ENCODE measurements at regions not wholly inside any gene's neighbourhood (a gene's known extent, or its start where the extent isn't known, plus 50 kb on each side); places are given as distances from the start of the nearest gene placed in this dataset.

DNA sequence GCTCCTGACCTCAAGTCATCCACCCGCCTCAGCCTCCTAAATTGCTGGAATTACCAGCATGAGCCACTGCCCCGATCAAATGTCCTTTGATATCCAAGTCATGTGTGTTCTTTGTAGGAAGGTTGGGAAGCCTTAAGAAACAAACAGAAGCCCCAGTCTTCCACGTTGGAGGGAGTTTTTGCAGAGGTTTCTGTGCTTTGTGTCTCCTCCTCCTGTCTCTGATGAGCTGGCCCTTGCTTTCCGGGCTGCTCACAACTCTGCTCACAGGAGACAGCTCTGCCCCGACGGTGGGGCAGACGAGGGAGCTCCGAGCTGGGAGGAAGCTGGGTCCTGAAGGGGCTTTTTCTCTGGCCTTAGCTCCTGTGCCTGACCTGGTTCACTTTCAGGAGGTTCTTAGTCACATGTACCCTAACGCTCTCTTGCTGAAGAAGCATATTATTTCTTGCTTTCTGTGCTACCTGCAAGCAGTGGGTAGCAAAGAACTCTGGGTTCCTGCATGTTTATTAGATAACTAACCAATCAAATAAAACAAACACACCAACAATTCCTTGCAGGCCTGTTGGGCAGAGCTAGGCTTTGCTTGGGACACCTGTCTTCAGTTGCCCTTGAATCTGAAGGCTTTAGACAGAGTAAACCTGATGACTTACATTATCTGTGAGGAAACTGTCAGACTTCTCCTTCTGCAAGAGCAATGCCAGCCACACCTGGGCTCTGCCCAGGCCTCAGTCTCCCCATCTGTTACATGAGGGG, 52.6 kb upstream of the SMAD6 start:
- no peak for DNase-seq
- peaks cover 29% of the 10 kb centered on the region for H3K4me1 Mint-ChIP-seq (ENCODE audit: low read depth, unreplicated experiment)
- CTCF ChIA-PET: no interaction called here

DNA sequence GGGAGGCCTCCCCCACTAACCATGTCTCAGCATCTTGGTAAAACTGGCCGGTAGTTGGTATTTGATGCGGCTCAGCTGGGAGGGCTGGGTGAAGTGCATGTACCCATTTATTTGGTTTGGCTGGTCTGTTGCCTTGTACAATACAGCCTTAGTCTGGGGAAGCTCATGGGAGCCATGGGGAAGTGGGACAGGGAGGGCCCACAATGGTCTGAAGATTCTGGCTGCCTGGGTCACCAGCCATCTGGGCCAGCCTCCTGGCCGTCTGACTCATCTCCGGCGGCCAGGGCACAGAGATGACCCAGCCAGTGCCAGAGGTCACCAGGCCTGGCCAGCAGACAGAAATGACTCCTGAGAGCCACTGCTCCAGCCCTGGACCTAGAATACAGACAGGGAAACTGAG, 51.6 kb upstream of the SMAD6 start:
- H3K9me3 Mint-ChIP-seq (ENCODE audit: unreplicated experiment): no peaks in the 10 kb centered on the region
- DNase-seq: no peak
- no peaks in the 10 kb centered on the region for H3K27me3 Mint-ChIP-seq (ENCODE audit: insufficient read depth, unreplicated experiment)
- ChIA-PET POLR2A (no interaction called here), CTCF (interaction anchor here (0.7 kb wide), 1 partner anchor 48 kb away, joined by 4 read pairs; no protein-coding TSS in a partner anchor)
- no peak overlapping the region for H3K27ac Mint-ChIP-seq (ENCODE audit: unreplicated experiment)
- H3K4me3 ChIP-seq (ENCODE audit: low read depth, low read length): no peak overlapping the region
- H3K4me3 Mint-ChIP-seq (ENCODE audit: unreplicated experiment): no peak overlapping the region
- no peaks in the 10 kb centered on the region for H3K36me3 Mint-ChIP-seq (ENCODE audit: insufficient read depth, unreplicated experiment)
- H3K4me1 ChIP-seq: peaks cover 12% of the 10 kb centered on the region
- intact Hi-C loops (cut with micrococcal nuclease; ENCODE audit: unreplicated experiment): no loop called here
- no peaks in the 10 kb centered on the region for H3K27me3 ChIP-seq (replicated peaks; ENCODE audit: control insufficient read depth, insufficient read depth, low read length)
- BruUV-seq (replicated peaks): no TSS peak
- TF ChIP-seq, protein P1, sequence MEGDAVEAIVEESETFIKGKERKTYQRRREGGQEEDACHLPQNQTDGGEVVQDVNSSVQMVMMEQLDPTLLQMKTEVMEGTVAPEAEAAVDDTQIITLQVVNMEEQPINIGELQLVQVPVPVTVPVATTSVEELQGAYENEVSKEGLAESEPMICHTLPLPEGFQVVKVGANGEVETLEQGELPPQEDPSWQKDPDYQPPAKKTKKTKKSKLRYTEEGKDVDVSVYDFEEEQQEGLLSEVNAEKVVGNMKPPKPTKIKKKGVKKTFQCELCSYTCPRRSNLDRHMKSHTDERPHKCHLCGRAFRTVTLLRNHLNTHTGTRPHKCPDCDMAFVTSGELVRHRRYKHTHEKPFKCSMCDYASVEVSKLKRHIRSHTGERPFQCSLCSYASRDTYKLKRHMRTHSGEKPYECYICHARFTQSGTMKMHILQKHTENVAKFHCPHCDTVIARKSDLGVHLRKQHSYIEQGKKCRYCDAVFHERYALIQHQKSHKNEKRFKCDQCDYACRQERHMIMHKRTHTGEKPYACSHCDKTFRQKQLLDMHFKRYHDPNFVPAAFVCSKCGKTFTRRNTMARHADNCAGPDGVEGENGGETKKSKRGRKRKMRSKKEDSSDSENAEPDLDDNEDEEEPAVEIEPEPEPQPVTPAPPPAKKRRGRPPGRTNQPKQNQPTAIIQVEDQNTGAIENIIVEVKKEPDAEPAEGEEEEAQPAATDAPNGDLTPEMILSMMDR (IDR thresholded peaks at IDR 0.05; ENCODE audit: insufficient read depth in 1 of 2, low read depth in 1 of 2, low read length in 1 of 2, severe bottlenecking in 1 of 2, unreplicated experiment in 1 of 2): no peak
- H3K9me3 ChIP-seq: no peaks in the 10 kb centered on the region
- H3K36me3 ChIP-seq (ENCODE audit: control insufficient read depth, insufficient read depth, low read length): no peaks in the 10 kb centered on the region
- peaks cover 22% of the 10 kb centered on the region for H3K4me1 Mint-ChIP-seq (ENCODE audit: low read depth, unreplicated experiment)

More for the DNA sequence above, 52.6 kb upstream of the SMAD6 start:
- Histone ChIP-seq H3K9me3 (no peaks in the 10 kb centered on the region), H3K27me3 (replicated peaks; ENCODE audit: control insufficient read depth, insufficient read depth, low read length) (no peaks in the 10 kb centered on the region), H3K4me1 (peaks cover 20% of the 10 kb centered on the region), H3K36me3 (ENCODE audit: control insufficient read depth, insufficient read depth, low read length) (no peaks in the 10 kb centered on the region), H3K4me3 (ENCODE audit: low read depth, low read length) (no peak overlapping the region)
- intact Hi-C loops (cut with micrococcal nuclease; ENCODE audit: unreplicated experiment): no loop called here
- no peaks in the 10 kb centered on the region for H3K27me3 Mint-ChIP-seq (ENCODE audit: insufficient read depth, unreplicated experiment)
- H3K36me3 Mint-ChIP-seq (ENCODE audit: insufficient read depth, unreplicated experiment): no peaks in the 10 kb centered on the region
- no TSS peak for BruUV-seq (replicated peaks)
- TF ChIP-seq, protein P1 (IDR thresholded peaks at IDR 0.05; ENCODE audit: insufficient read depth in 1 of 2, low read depth in 1 of 2, low read length in 1 of 2, severe bottlenecking in 1 of 2, unreplicated experiment in 1 of 2): no peak
- H3K4me3 Mint-ChIP-seq (ENCODE audit: unreplicated experiment): no peak overlapping the region
- no peaks in the 10 kb centered on the region for H3K9me3 Mint-ChIP-seq (ENCODE audit: unreplicated experiment)
- POLR2A ChIA-PET: no interaction called here
- H3K27ac Mint-ChIP-seq (ENCODE audit: unreplicated experiment): no peak overlapping the region

DNA sequence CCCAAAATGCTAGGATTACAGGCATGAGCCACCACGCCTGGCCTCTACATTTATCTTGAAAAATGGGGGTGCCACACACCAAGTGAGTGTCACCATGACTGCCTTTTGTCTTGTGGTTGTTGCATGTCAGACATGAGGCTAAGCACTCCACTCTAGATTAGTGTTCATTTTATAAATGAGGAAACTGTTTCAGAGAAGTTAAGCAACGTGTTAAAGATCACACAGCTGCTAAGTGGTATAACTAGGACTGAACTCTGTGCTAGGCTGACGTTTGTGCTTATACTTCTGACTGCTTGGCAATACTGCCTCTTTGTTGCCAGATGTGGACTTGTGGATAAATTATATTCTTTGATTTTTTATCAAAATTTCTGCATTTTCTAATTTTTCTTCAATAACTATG, 50.8 kb upstream of the SMAD6 start:
- intact Hi-C loops (cut with micrococcal nuclease; ENCODE audit: unreplicated experiment): no loop called here
- TF ChIP-seq, protein P1 (IDR thresholded peaks at IDR 0.05; ENCODE audit: insufficient read depth in 1 of 2, low read depth in 1 of 2, low read length in 1 of 2, severe bottlenecking in 1 of 2, unreplicated experiment in 1 of 2): no peak
- POLR2A ChIA-PET: no interaction called here

More for the DNA sequence above, 50.8 kb upstream of the SMAD6 start:
- H3K36me3 Mint-ChIP-seq (ENCODE audit: insufficient read depth, unreplicated experiment): no peaks in the 10 kb centered on the region
- H3K4me3 ChIP-seq (ENCODE audit: low read depth, low read length): no peak overlapping the region
- H3K4me1 Mint-ChIP-seq (ENCODE audit: low read depth, unreplicated experiment): peaks cover 27% of the 10 kb centered on the region
- no peaks in the 10 kb centered on the region for H3K27me3 Mint-ChIP-seq (ENCODE audit: insufficient read depth, unreplicated experiment)
- no peaks in the 10 kb centered on the region for H3K9me3 Mint-ChIP-seq (ENCODE audit: unreplicated experiment)
- DNase-seq: no peak
- H3K36me3 ChIP-seq (ENCODE audit: control insufficient read depth, insufficient read depth, low read length): no peaks in the 10 kb centered on the region
- H3K27me3 ChIP-seq (replicated peaks; ENCODE audit: control insufficient read depth, insufficient read depth, low read length): no peaks in the 10 kb centered on the region
- H3K4me3 Mint-ChIP-seq (ENCODE audit: unreplicated experiment): no peak overlapping the region
- no peak overlapping the region for H3K27ac Mint-ChIP-seq (ENCODE audit: unreplicated experiment)
- BruUV-seq (replicated peaks): no TSS peak
- CTCF ChIA-PET: interaction anchor here (0.7 kb wide), 1 partner anchor 33 kb away, joined by 4 read pairs; no protein-coding TSS in a partner anchor
- H3K9me3 ChIP-seq: no peaks in the 10 kb centered on the region
- H3K4me1 ChIP-seq: peaks cover 12% of the 10 kb centered on the region
